ENCODE measurements at regions not wholly inside any gene's neighbourhood (a gene's known extent, or its start where the extent isn't known, plus 50 kb on each side); places are given as distances from the start of the nearest gene placed in this dataset.

- no peak overlapping the region for H2AFZ ChIP-seq
- H3K27me3 Mint-ChIP-seq (ENCODE audit: insufficient read depth, low read depth, poor library complexity), result peaks cover 18% of the 10 kb centered on the region
- H3K27me3 ChIP-seq (ENCODE audit: insufficient read depth), result peaks cover 5% of the 10 kb centered on the region; the same call in 1 of the 2 replicates
- peaks cover 21% of the 10 kb centered on the region for H3K4me1 ChIP-seq (ENCODE audit: insufficient read depth)
- no peaks in the 10 kb centered on the region for H3K9me2 ChIP-seq (ENCODE audit: insufficient read depth)
- H3K79me2 ChIP-seq (replicated peaks; ENCODE audit: insufficient read depth), result no peaks in the 10 kb centered on the region
- no peak overlapping the region for H3K4me3 Mint-ChIP-seq
- no peaks in the 10 kb centered on the region for H3F3A ChIP-seq (replicated peaks; ENCODE audit: low read depth)
- TF ChIP-seq REST (IDR thresholded peaks at IDR 0.05; ENCODE audit: unreplicated experiment), result no peak
- TF ChIP-seq CTCF (conservative IDR thresholded peaks at IDR 0.05; ENCODE audit: low read depth in 2 of 2), result peak in 1 of 2 experiments; percentile 15; a peak in 1 of 4 replicates
- TF ChIP-seq EZH2phosphoT487 (IDR thresholded peaks at IDR 0.05; ENCODE audit: unreplicated experiment), result no peak
- TF ChIP-seq CREB1 (CRISPR knock-in tag; IDR thresholded peaks at IDR 0.05; ENCODE audit: low read depth), result no peak
- no peak for TF ChIP-seq ZNF462 (CRISPR knock-in tag; IDR thresholded peaks at IDR 0.05)
- TF ChIP-seq JUNB (IDR thresholded peaks at IDR 0.05; ENCODE audit: unreplicated experiment), result no peak
- no peak for TF ChIP-seq EZH2 (IDR thresholded peaks at IDR 0.05; ENCODE audit: low read depth, unreplicated experiment)
- no peak for TF ChIP-seq ZNF114 (CRISPR knock-in tag; IDR thresholded peaks at IDR 0.05)
- DNase-seq (ENCODE audit: low spot score) (peak; percentile 35), ATAC-seq (peak; percentile 10; the same call in 2 of the 3 replicates)
- H3K4me1 Mint-ChIP-seq, result peaks cover 47% of the 10 kb centered on the region
- H4K20me1 ChIP-seq (replicated peaks; ENCODE audit: insufficient read depth), result no peaks in the 10 kb centered on the region
- H3K9me3 Mint-ChIP-seq, result no peaks in the 10 kb centered on the region; the same call in 2 of the 3 replicates
- H3K27ac Mint-ChIP-seq, result no peak overlapping the region
- no peaks in the 10 kb centered on the region for H3K36me3 ChIP-seq (ENCODE audit: insufficient read depth)
- H3K36me3 Mint-ChIP-seq (ENCODE audit: low read depth), result no peaks in the 10 kb centered on the region; the same call in 2 of the 3 replicates
- H3K4me3 ChIP-seq, result no peak overlapping the region
- H3K27ac ChIP-seq (ENCODE audit: low read depth), result no peak overlapping the region
- no peak overlapping the region for H3K4me2 ChIP-seq
Observed at GRCh38 chr2:886072-887022, 64.3 kb upstream of the SNTG2 start.

All from GM23338 (cell line).